HepG2 (cell line): ENCODE measurements at regions not wholly inside any gene's neighbourhood (a gene's known extent, or its start where the extent isn't known, plus 50 kb on each side); places are given as distances from the start of the nearest gene placed in this dataset.

ENCODE experiments used
- ATAC-seq: fragments of 200-7000 bp; cut with Tn5 transposase; 3 replicates; pipeline ENCODE4 v1.9.1; 2020; ENCODE audit warnings: mild to moderate bottlenecking, moderate library complexity
- BruUV-seq: library from RNA; stranded (reverse); fragments of 400-500 nt; replicated peaks from 2 replicates; lab custom pipeline; 2021; lab: Mats Ljungman, UMichigan
- CTCF ChIA-PET: fragments of 300-600 bp; formaldehyde crosslinking; extraction: SDS; loops from one replicate; lab custom pipeline; 2021; ENCODE audit warnings: low total read pairs, inconsistent platforms, low intra/inter-chr PET ratio; lab: Yijun Ruan, JAX
- POLR2A ChIA-PET: fragments of 350-600 bp; sonication (Branson Sonifier 250); formaldehyde crosslinking; loops from one replicate; lab custom pipeline; 2020; ENCODE audit warnings: antibody characterized with exemption, inconsistent platforms; lab: Yijun Ruan, JAX
- DNase-seq: peaks from one replicate; pipeline ENCODE4 v3.0.0-alpha.2; 2015; ENCODE audit warnings: low spot score
- FAIRE-seq: peaks from 3 replicates; lab custom pipeline; 2011; peaks lifted over from hg19 to GRCh38; lab: Jason Lieb, UNC
- H2AFZ ChIP-seq: one replicate; pipeline ENCODE4 v1.6.1; 2011; ENCODE audit warnings: low read length, inconsistent platforms
- H3K27ac ChIP-seq: fragments of 300-600 bp; 3 replicates; pipeline ENCODE4 v1.8.0; 2011; ENCODE audit warnings: mixed run types, mild to moderate bottlenecking, mixed read lengths, low read length, inconsistent platforms; ENCODE audit not compliant: insufficient read depth; ENCODE audit errors: extremely low read length
- H3K27me3 ChIP-seq, 2 experiments: fragments of 200-600 bp in 1 of 2; 2 replicates in 1 of 2; 3 replicates in 1 of 2; pipeline versions ENCODE4 v1.6.0 to v1.8.0; 2011; ENCODE audit warnings: low read length in 2 of 2, mild to moderate bottlenecking in 2 of 2, moderate library complexity in 2 of 2, inconsistent platforms in 1 of 2; ENCODE audit not compliant: insufficient read depth in 2 of 2, control insufficient read depth in 1 of 2
- H3K36me3 ChIP-seq, 2 experiments: fragments of 200-600 bp in 1 of 2; replicated peaks in 1 of 2; 2 replicates in 1 of 2; 3 replicates in 1 of 2; pipeline versions ENCODE4 v1.5.1 to v1.8.0; 2011; ENCODE audit warnings: low read length in 2 of 2, inconsistent platforms in 1 of 2; ENCODE audit not compliant: insufficient read depth in 2 of 2, control insufficient read depth in 1 of 2
- H3K4me1 ChIP-seq: 2 replicates; pipeline ENCODE4 v1.5.1; 2012; ENCODE audit warnings: low read length, inconsistent platforms; ENCODE audit not compliant: insufficient read depth
- H3K4me2 ChIP-seq: 2 replicates; pipeline ENCODE4 v1.6.0; 2011; ENCODE audit warnings: low read depth, low read length, inconsistent platforms
- H3K4me3 ChIP-seq, 3 experiments: fragments of 200-600 bp in 1 of 3; sonication (generic), shearing (Covaris generic) in 1 of 3; replicated peaks in 1 of 3; 2 replicates each; pipeline ENCODE4 v1.5.1; 2011 to 2016; ENCODE audit warnings: low read length in 3 of 3, inconsistent platforms in 2 of 3, low read depth in 2 of 3, mild to moderate bottlenecking in 2 of 3, control low read depth in 1 of 3, mixed read lengths in 1 of 3; ENCODE audit not compliant: insufficient read depth in 1 of 3
- H3K79me2 ChIP-seq: one replicate; pipeline ENCODE4 v1.6.1; 2011; ENCODE audit warnings: low read length, inconsistent platforms; ENCODE audit not compliant: insufficient read depth
- H3K9ac ChIP-seq: 2 replicates; pipeline ENCODE4 v1.6.0; 2011; ENCODE audit warnings: mild to moderate bottlenecking, low read depth, low read length, inconsistent platforms; ENCODE audit not compliant: insufficient read depth
- H3K9me3 ChIP-seq: 2 replicates; pipeline ENCODE4 v1.5.1; 2012; ENCODE audit warnings: mild to moderate bottlenecking, low read length
- H4K20me1 ChIP-seq: 2 replicates; pipeline ENCODE4 v1.6.0; 2011; ENCODE audit warnings: inconsistent platforms, mild to moderate bottlenecking, low read length, moderate library complexity; ENCODE audit not compliant: insufficient read depth
- ELF3 ChIP-seq: IDR thresholded peaks from 2 replicates; pipeline ENCODE4 v1.6.1; 2016; ENCODE audit warnings: missing genetic modification reagents, missing compliant biosample characterization
- SPEN ChIP-seq: sonication (generic); formaldehyde crosslinking; IDR thresholded peaks from 2 replicates; pipeline ENCODE4 v1.5.1; 2020; ENCODE audit warnings: low read depth, mild to moderate bottlenecking, missing genetic modification reagents
- WGBS: methylation state at CpG from one replicate; pipeline ENCODE4 v1.1.6; 2017; ENCODE audit warnings: low lambda C conversion rate; 5-methylcytosine and 5-hydroxymethylcytosine counted together
- in situ Hi-C: cut with HindIII; loops from 2 replicates; pipeline ENCODE4 v1.10.0; 2017; ENCODE audit warnings: low pct_unique_long_range_greater_than_20kb; ENCODE audit not compliant: extremely low pct_ligation_motif_present
- intact Hi-C: fragments of 100-400 bp; cut with micrococcal nuclease; formaldehyde crosslinking; loops from one replicate; pipeline ENCODE4 v1.10.0; 2022; ENCODE audit not compliant: unreplicated experiment
- TF ChIP-seq, protein P1 (sequence below): sonication (generic); formaldehyde crosslinking; IDR thresholded peaks from 2 replicates; pipeline ENCODE4; 2020; ENCODE audit warnings: missing genetic modification reagents, mild to moderate bottlenecking, borderline replicate concordance
- TF ChIP-seq, protein P2 (sequence below), 2 experiments: sonication (generic) in 1 of 2; formaldehyde crosslinking in 1 of 2; IDR thresholded peaks; 2 replicates each; pipeline versions ENCODE4 v1.4.0 to v1.6.1; 2018 to 2020; ENCODE audit warnings: missing genetic modification reagents in 2 of 2, borderline replicate concordance in 1 of 2, low read depth in 1 of 2, mild to moderate bottlenecking in 1 of 2, missing biosample characterization in 1 of 2
- TF ChIP-seq, protein P3 (sequence below): sonication (generic); formaldehyde crosslinking; IDR thresholded peaks from 2 replicates; pipeline ENCODE4 v1.4.0; 2020; ENCODE audit warnings: missing genetic modification reagents

DNA sequence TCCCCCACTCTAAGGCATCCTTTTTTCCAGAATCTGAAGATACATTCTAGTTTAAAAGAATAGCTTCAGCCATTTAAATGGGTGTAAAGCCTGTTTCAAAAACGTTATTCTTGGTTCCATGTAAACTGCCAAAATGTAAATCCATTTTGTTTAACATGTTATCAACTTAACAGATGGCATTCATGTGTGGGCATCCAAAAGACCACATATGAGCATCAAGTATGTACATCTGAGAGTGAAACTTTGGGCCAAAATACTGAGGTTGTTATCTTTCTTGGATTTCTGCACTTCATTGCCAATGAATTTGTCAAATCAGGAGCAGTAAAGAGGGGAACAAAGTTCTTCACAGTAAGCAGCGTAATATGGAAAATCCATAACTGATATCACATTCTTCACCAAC, 395.4 kb downstream of the ZNF804A start:
- no peaks in the 10 kb centered on the region for H3K27me3 ChIP-seq
- peaks cover 62% of the 10 kb centered on the region for H3K9me3 ChIP-seq
- no peaks in the 10 kb centered on the region for H3K79me2 ChIP-seq
- H3K36me3 ChIP-seq: no peaks in the 10 kb centered on the region
- ATAC-seq: no peak
- FAIRE-seq: no peak
- no peak overlapping the region for H3K27ac ChIP-seq
- ChIA-PET CTCF (no interaction called here), POLR2A (no interaction called here)
- H3K4me1 ChIP-seq: no peaks in the 10 kb centered on the region
- intact Hi-C loops (no loop called here), in situ Hi-C loops (no loop called here)
- no peaks in the 10 kb centered on the region for H4K20me1 ChIP-seq
- TF ChIP-seq, protein P1, sequence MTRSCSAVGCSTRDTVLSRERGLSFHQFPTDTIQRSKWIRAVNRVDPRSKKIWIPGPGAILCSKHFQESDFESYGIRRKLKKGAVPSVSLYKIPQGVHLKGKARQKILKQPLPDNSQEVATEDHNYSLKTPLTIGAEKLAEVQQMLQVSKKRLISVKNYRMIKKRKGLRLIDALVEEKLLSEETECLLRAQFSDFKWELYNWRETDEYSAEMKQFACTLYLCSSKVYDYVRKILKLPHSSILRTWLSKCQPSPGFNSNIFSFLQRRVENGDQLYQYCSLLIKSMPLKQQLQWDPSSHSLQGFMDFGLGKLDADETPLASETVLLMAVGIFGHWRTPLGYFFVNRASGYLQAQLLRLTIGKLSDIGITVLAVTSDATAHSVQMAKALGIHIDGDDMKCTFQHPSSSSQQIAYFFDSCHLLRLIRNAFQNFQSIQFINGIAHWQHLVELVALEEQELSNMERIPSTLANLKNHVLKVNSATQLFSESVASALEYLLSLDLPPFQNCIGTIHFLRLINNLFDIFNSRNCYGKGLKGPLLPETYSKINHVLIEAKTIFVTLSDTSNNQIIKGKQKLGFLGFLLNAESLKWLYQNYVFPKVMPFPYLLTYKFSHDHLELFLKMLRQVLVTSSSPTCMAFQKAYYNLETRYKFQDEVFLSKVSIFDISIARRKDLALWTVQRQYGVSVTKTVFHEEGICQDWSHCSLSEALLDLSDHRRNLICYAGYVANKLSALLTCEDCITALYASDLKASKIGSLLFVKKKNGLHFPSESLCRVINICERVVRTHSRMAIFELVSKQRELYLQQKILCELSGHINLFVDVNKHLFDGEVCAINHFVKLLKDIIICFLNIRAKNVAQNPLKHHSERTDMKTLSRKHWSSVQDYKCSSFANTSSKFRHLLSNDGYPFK (CRISPR knock-in tag): no peak
- TF ChIP-seq, protein P2, sequence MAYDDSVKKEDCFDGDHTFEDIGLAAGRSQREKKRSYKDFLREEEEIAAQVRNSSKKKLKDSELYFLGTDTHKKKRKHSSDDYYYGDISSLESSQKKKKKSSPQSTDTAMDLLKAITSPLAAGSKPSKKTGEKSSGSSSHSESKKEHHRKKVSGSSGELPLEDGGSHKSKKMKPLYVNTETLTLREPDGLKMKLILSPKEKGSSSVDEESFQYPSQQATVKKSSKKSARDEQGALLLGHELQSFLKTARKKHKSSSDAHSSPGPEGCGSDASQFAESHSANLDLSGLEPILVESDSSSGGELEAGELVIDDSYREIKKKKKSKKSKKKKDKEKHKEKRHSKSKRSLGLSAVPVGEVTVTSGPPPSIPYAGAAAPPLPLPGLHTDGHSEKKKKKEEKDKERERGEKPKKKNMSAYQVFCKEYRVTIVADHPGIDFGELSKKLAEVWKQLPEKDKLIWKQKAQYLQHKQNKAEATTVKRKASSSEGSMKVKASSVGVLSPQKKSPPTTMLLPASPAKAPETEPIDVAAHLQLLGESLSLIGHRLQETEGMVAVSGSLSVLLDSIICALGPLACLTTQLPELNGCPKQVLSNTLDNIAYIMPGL (CRISPR knock-in tag; IDR thresholded peaks at IDR 0.05; ENCODE audit: borderline replicate concordance in 1 of 2, low read depth in 1 of 2): no peak
- no peak for TF ChIP-seq SPEN
- TF ChIP-seq ELF3 (CRISPR knock-in tag): no peak
- TF ChIP-seq, protein P3, sequence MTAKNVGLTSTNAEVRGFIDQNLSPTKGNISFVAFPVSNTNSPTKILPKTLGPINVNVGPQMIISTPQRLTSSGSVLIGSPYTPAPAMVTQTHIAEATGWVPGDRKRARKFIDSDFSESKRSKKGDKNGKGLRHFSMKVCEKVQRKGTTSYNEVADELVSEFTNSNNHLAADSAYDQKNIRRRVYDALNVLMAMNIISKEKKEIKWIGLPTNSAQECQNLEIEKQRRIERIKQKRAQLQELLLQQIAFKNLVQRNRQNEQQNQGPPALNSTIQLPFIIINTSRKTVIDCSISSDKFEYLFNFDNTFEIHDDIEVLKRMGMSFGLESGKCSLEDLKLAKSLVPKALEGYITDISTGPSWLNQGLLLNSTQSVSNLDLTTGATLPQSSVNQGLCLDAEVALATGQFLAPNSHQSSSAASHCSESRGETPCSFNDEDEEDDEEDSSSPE (CRISPR knock-in tag): no peak
- H3K4me2 ChIP-seq: no peak overlapping the region
- WGBS: 5% methylated on average over 2 of the region's 2 CpGs
- no peak for DNase-seq
- H3K9ac ChIP-seq: no peak overlapping the region
- BruUV-seq: no TSS peak
- H3K4me3 ChIP-seq: no peak overlapping the region
- H2AFZ ChIP-seq: no peak overlapping the region
